HCT116 (cell line): ENCODE measurements at regions not wholly inside any gene's neighbourhood (a gene's known extent, or its start where the extent isn't known, plus 50 kb on each side); places are given as distances from the start of the nearest gene placed in this dataset.
A peak's percentile ranks its signal among the peaks of the same experiment; 100 is the strongest.
"Not testable (repeated sequence)": the region's sequence is repeated elsewhere in the genome, so short reads cannot be mapped to it uniquely, and the experiment has no call there.

Experiments
- ATAC-seq: fragments of 200-7000 bp; cut with Tn5 transposase; 2 replicates; pipeline ENCODE4 v1.9.1; 2020; ENCODE audit warnings: mild to moderate bottlenecking, moderate library complexity
- BruUV-seq: library from RNA; stranded (reverse); fragments of 400-500 nt; replicated peaks from 2 replicates; lab custom pipeline; 2021; lab: Mats Ljungman, UMichigan
- CTCF ChIA-PET: fragments of 300-600 bp; sonication (Branson Sonifier 250); formaldehyde crosslinking; loops from one replicate; lab custom pipeline; 2021; ENCODE audit warnings: antibody characterized with exemption; lab: Charles Lee
- POLR2A ChIA-PET: fragments of 300-600, 350-600 bp; sonication (Branson Sonifier 250); formaldehyde crosslinking; loops from one replicate; lab custom pipeline; 2021; ENCODE audit warnings: antibody characterized with exemption; lab: Charles Lee
- RAD21 ChIA-PET, 2 experiments: fragments of 300-600 bp; sonication (Branson Sonifier 250); formaldehyde crosslinking; loops; one replicate each; lab custom pipeline; 2023; ENCODE audit warnings: low total read pairs in 2 of 2; ENCODE audit not compliant: uncharacterized antibody in 2 of 2, unreplicated experiment in 2 of 2, low non-redundant PET in 1 of 2; lab: Charles Lee
- DNase-seq: peaks from one replicate; pipeline ENCODE4 v3.0.0-alpha.2; 2010; ENCODE audit warnings: low read depth, low spot score
- H2AFZ ChIP-seq: fragments of 200-600 bp; shearing (Covaris generic), sonication (generic); 2 replicates; pipeline ENCODE4 v1.6.1; 2017; ENCODE audit warnings: low read depth, mixed run types, mixed read lengths, antibody characterized with exemption, low read length; ENCODE audit not compliant: poor library complexity, severe bottlenecking
- H3K27ac ChIP-seq: 2 replicates; pipeline ENCODE4 v1.5.1; 2012; ENCODE audit warnings: low read depth, low read length
- H3K27me3 ChIP-seq: fragments of 200-600 bp; sonication (generic); 2 replicates; pipeline ENCODE4 v1.6.1; 2016; ENCODE audit warnings: mixed run types, low read length, mixed read lengths; ENCODE audit not compliant: insufficient read depth
- H3K36me3 ChIP-seq, 2 experiments: fragments of 200-500 bp in 1 of 2; fragments of 200-600 bp in 1 of 2; sonication (Bioruptor generic) in 1 of 2; sonication (generic) in 1 of 2; 2 replicates each; pipeline versions ENCODE4 v1.5.1 to v1.6.1; 2014 to 2016; ENCODE audit warnings: low read length in 2 of 2, inconsistent platforms in 1 of 2, mixed read lengths in 1 of 2, mixed run types in 1 of 2; ENCODE audit not compliant: insufficient read depth in 2 of 2, control insufficient read depth in 1 of 2
- H3K4me1 ChIP-seq, 2 experiments: fragments of 200-600 bp in 1 of 2; sonication (generic) in 1 of 2; 2 replicates each; pipeline versions ENCODE4 v1.5.1 to v1.6.1; 2012 to 2017; ENCODE audit warnings: low read length in 2 of 2, inconsistent platforms in 1 of 2, mild to moderate bottlenecking in 1 of 2, mixed read lengths in 1 of 2, mixed run types in 1 of 2, moderate library complexity in 1 of 2; ENCODE audit not compliant: insufficient read depth in 2 of 2, control insufficient read depth in 1 of 2
- H3K4me2 ChIP-seq: fragments of 200-600 bp; sonication (generic); 2 replicates; pipeline ENCODE4 v1.6.1; 2017; ENCODE audit warnings: mixed run types, low read length, mixed read lengths
- H3K4me3 ChIP-seq, 2 experiments: fragments of 200-600 bp in 1 of 2; sonication (generic) in 1 of 2; replicated peaks in 1 of 2; 2 replicates each; pipeline ENCODE4 v1.5.1; 2011 to 2016; ENCODE audit warnings: low read length in 2 of 2, control low read depth in 1 of 2, low read depth in 1 of 2, mild to moderate bottlenecking in 1 of 2, mixed read lengths in 1 of 2, mixed run types in 1 of 2
- H3K79me2 ChIP-seq: fragments of 200-600 bp; sonication (generic); 2 replicates; pipeline ENCODE4 v1.6.1; 2017; ENCODE audit warnings: mild to moderate bottlenecking, mixed run types, low read length, moderate library complexity, mixed read lengths; ENCODE audit not compliant: insufficient read depth
- H3K9ac ChIP-seq: fragments of 200-600 bp; sonication (generic); 2 replicates; pipeline ENCODE4 v1.6.1; 2016; ENCODE audit warnings: low read length, mixed read lengths
- H3K9me2 ChIP-seq: fragments of 200-600 bp; sonication (generic), shearing (Covaris generic); 2 replicates; pipeline ENCODE4 v1.6.1; 2017; ENCODE audit warnings: mixed run types, mild to moderate bottlenecking, moderate library complexity; ENCODE audit not compliant: insufficient read depth
- H3K9me3 ChIP-seq, 2 experiments: fragments of 200-500 bp in 1 of 2; fragments of 200-600 bp in 1 of 2; sonication (Bioruptor generic) in 1 of 2; sonication (generic) in 1 of 2; 2 replicates each; pipeline ENCODE4 v1.6.1; 2014 to 2017; ENCODE audit warnings: low read length in 2 of 2, mixed read lengths in 2 of 2, inconsistent platforms in 1 of 2, low read depth in 1 of 2, mild to moderate bottlenecking in 1 of 2, mixed run types in 1 of 2, moderate library complexity in 1 of 2; ENCODE audit not compliant: control insufficient read depth in 1 of 2, insufficient read depth in 1 of 2
- H4K20me1 ChIP-seq: fragments of 200-600 bp; sonication (generic), shearing (Covaris generic); 2 replicates; pipeline ENCODE4 v1.6.1; 2017; ENCODE audit warnings: mixed run types, mild to moderate bottlenecking, moderate library complexity; ENCODE audit not compliant: insufficient read depth
- CEBPB ChIP-seq: IDR thresholded peaks from 2 replicates; pipeline ENCODE4 v1.6.1; 2012; ENCODE audit warnings: low read depth
- SP1 ChIP-seq: IDR thresholded peaks from 2 replicates; pipeline ENCODE4 v1.6.1; 2012; ENCODE audit warnings: low read depth
- SRF ChIP-seq: IDR thresholded peaks from 2 replicates; pipeline ENCODE4 v1.6.1; 2012; ENCODE audit warnings: low read depth
- intact Hi-C: fragments of 100-400 bp; cut with micrococcal nuclease; formaldehyde crosslinking; loops from 2 replicates; pipeline ENCODE4 v1.10.0; 2022
- TF ChIP-seq, protein P1 (sequence below), 3 experiments: fragments of 200-600 bp in 1 of 3; sonication (generic) in 1 of 3; IDR thresholded peaks in 2 of 3; conservative IDR thresholded peaks in 1 of 3; 2 replicates each; pipeline ENCODE4 v1.5.1; 2012 to 2017; ENCODE audit warnings: low read depth in 2 of 3, low read length in 2 of 3, antibody characterized with exemption in 1 of 3, borderline replicate concordance in 1 of 3, control low read depth in 1 of 3, mild to moderate bottlenecking in 1 of 3, mixed read lengths in 1 of 3, mixed run types in 1 of 3, moderate library complexity in 1 of 3; ENCODE audit not compliant: insufficient read depth in 1 of 3

DNA sequence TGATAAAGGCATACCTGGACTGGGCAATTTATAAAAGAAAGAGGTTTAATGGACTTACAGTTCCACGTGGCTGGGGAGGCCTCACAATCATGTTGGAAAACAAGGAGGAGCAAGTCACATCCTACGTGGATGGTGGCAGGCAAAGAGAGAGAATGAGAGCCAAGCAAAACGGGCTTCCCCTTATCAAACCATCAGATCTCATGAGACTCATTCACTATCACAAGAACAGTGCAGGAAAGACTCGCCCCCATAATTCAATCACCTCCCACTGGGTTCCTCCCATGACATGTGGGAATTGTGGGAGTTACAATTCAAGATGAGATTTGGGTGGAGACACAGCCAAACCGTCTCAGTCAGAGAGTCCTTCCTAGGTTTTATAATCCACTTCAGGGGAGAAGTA lies 222.3 kb downstream of the ZNF674 start:
- H3K9me2 ChIP-seq, H3K27me3 ChIP-seq, H3K9me3 ChIP-seq, H3K4me2 ChIP-seq, POLR2A ChIA-PET, DNase-seq, ATAC-seq, H3K36me3 ChIP-seq, H3K4me3 ChIP-seq, BruUV-seq, RAD21 ChIA-PET, H2AFZ ChIP-seq, H4K20me1 ChIP-seq, CTCF ChIA-PET: not testable (repeated sequence)
- intact Hi-C loops = loop anchor here (10.0 kb wide), 1 partner anchor 498 kb away; no protein-coding TSS in a partner anchor
- 0 out of 2 replicates have a peak overlapping the region, but pooled peaks have one; percentile 63 for H3K9ac ChIP-seq
- H3K79me2 ChIP-seq = peaks cover 14% of the 10 kb centered on the region; the same call in 1 of the 2 replicates
- H3K4me1 ChIP-seq = peaks cover 65 to 98% of the 10 kb centered on the region in 2 experiments
- H3K27ac ChIP-seq = peak overlapping the region; percentile 88

DNA sequence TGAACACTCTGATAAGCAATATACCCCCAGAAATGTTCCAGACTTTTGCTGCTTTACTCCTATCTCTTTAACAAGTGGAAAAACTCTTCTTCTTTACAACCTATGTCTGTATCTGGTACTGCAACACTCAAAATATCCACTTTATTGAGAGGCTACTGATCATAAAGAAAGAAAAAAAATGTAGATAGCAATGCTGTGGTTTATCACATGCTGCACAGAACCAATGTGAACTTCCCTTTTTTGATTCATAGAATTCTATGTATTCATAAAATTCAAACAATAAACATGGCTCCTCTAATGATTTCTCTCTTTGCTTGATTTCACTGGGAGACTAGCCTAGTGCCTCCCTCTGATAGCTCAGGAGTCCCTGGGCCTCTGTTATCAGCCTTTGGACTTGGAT lies 223.5 kb downstream of the ZNF674 start:
- Histone ChIP-seq H3K4me3 (no peak overlapping the region), H2AFZ (no peak overlapping the region), H3K27ac (peak overlapping the region; percentile 88)
- POLR2A ChIA-PET = no interaction called here
- TF ChIP-seq SP1 (no peak), CEBPB (no peak), SRF (no peak)
- TF ChIP-seq, protein P1, sequence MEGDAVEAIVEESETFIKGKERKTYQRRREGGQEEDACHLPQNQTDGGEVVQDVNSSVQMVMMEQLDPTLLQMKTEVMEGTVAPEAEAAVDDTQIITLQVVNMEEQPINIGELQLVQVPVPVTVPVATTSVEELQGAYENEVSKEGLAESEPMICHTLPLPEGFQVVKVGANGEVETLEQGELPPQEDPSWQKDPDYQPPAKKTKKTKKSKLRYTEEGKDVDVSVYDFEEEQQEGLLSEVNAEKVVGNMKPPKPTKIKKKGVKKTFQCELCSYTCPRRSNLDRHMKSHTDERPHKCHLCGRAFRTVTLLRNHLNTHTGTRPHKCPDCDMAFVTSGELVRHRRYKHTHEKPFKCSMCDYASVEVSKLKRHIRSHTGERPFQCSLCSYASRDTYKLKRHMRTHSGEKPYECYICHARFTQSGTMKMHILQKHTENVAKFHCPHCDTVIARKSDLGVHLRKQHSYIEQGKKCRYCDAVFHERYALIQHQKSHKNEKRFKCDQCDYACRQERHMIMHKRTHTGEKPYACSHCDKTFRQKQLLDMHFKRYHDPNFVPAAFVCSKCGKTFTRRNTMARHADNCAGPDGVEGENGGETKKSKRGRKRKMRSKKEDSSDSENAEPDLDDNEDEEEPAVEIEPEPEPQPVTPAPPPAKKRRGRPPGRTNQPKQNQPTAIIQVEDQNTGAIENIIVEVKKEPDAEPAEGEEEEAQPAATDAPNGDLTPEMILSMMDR (IDR thresholded peaks at IDR 0.05 in 2 of 3, conservative IDR thresholded peaks at IDR 0.05 in 1 of 3; ENCODE audit: borderline replicate concordance in 1 of 3, insufficient read depth in 1 of 3, low read depth in 2 of 3, low read length in 2 of 3) = no peak
- TF ChIP-seq, all 23 proteins: peak for 0
- H3K27me3 ChIP-seq = no peaks in the 10 kb centered on the region
- intact Hi-C loops = loop anchor here (10.0 kb wide), 1 partner anchor 497 kb away; no protein-coding TSS in a partner anchor
- RAD21 ChIA-PET = no interaction called here
- CTCF ChIA-PET = no interaction called here
- H3K4me2 ChIP-seq = peak overlapping the region; percentile 58
- no peaks in the 10 kb centered on the region for H4K20me1 ChIP-seq
- H3K79me2 ChIP-seq = peaks cover 11% of the 10 kb centered on the region; the same call in 1 of the 2 replicates
- peaks cover 70 to 98% of the 10 kb centered on the region in 2 experiments for H3K4me1 ChIP-seq
- no peaks in the 10 kb centered on the region for H3K9me2 ChIP-seq
- no peak for DNase-seq
- no peaks in the 10 kb centered on the region for H3K9me3 ChIP-seq
- peak overlapping the region; percentile 63 for H3K9ac ChIP-seq
- no TSS peak for BruUV-seq
- no peaks in the 10 kb centered on the region for H3K36me3 ChIP-seq
- no peak for ATAC-seq
